ENCODE measurements at regions not wholly inside any gene's neighbourhood (a gene's known extent, or its start where the extent isn't known, plus 50 kb on each side); places are given as distances from the start of the nearest gene placed in this dataset.

DNA sequence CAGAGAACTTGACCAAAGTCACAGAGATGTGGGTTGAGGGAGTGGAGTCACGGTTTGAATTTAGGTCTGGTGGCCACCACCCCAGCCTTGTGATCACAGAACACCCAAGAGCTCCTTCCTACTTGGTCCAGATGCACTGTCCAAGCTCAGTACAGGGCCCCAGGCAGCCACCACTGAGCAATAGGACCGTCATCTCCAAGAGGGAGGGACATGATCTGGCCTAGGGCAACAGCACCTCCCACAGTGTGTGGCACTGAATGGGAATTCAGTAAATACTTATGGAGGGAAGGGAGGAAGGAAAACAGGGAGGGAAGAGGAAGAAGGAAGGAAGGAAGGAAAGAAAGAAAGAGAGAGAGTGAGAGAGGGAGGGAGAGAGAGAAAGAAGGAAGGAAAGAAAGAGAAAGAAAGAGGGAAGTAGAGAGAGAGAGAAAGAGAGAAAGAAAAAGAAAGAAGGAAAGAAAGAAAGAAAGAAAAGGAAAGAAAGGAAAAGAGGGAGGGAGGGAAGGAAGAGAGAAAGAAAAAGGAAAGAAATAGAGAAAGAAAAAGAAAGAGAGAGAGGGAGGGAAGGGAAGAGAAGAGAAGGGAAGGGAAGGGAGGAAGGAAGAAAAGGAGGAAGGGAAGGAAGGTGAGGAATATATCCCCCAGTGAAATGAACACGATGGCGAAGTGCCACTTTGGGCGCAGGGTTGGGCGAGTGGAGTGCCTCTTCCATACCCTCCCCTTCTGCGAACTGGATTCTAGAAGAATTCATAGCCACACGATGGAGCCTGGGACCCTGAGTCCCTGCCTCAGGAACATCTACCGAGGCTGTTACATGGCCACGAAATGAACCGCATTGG, 243.7 kb downstream of the TFAP2C start:
- no peak for DNase-seq (ENCODE audit: low spot score)
- Histone ChIP-seq H3K27me3 (no peaks in the 10 kb centered on the region), H3K4me1 (no peaks in the 10 kb centered on the region), H3K27ac (no peak overlapping the region), H3K36me3 (no peaks in the 10 kb centered on the region), H3K4me3 (no peak overlapping the region), H3K9me3 (peaks cover 0 to 12% of the 10 kb centered on the region in 2 donors)
- TF ChIP-seq, protein P1, sequence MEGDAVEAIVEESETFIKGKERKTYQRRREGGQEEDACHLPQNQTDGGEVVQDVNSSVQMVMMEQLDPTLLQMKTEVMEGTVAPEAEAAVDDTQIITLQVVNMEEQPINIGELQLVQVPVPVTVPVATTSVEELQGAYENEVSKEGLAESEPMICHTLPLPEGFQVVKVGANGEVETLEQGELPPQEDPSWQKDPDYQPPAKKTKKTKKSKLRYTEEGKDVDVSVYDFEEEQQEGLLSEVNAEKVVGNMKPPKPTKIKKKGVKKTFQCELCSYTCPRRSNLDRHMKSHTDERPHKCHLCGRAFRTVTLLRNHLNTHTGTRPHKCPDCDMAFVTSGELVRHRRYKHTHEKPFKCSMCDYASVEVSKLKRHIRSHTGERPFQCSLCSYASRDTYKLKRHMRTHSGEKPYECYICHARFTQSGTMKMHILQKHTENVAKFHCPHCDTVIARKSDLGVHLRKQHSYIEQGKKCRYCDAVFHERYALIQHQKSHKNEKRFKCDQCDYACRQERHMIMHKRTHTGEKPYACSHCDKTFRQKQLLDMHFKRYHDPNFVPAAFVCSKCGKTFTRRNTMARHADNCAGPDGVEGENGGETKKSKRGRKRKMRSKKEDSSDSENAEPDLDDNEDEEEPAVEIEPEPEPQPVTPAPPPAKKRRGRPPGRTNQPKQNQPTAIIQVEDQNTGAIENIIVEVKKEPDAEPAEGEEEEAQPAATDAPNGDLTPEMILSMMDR (IDR thresholded peaks at IDR 0.05), result no peak

GRCh38 chr20:56873836-56874235, 244.7 kb downstream of the TFAP2C start:
- no peak for DNase-seq (ENCODE audit: low spot score)
- TF ChIP-seq, protein P1 (IDR thresholded peaks at IDR 0.05), result no peak
- no peaks in the 10 kb centered on the region for H3K4me1 ChIP-seq
- peaks cover 0 to 5% of the 10 kb centered on the region in 2 donors for H3K9me3 ChIP-seq
- H3K27me3 ChIP-seq, result no peaks in the 10 kb centered on the region
- H3K4me3 ChIP-seq, result no peak overlapping the region
- no peak overlapping the region for H3K27ac ChIP-seq
- H3K36me3 ChIP-seq, result no peaks in the 10 kb centered on the region

DNA sequence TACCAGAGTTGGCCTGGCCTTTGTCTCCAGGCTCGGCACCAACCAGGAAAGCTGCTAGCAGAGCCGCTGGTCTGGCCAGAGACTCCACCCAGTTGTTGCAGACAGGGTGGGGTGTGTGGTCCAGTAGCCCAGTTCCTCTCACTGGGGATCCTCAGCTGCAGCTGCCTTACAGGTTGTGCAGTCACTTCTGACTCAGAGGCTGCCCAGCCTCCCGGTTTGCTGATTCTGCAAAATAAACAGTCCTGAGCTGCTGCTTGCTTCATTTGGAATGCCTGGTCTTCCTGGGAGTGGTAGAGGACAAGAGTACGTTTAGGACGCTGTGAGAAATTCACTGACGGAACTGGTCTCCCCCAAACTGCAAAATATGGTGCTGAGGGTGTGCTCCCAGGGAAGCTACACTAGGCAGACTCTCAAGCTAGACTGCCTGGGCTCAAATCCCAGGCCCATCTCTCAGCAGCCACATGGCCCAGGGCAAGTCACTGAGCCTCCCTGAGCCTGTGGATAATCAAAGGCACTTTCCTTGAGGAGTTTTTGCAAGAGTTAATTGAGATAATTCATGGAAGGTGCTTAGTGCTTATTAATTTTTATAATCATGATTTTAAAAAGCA, 246.1 kb downstream of the TFAP2C start:
- TF ChIP-seq, protein P1 (IDR thresholded peaks at IDR 0.05), result no peak
- no peaks in the 10 kb centered on the region for H3K27me3 ChIP-seq

GRCh38 chr20:56875803-56876202, 246.7 kb downstream of the TFAP2C start:
- DNase-seq (ENCODE audit: low spot score), result no peak
- H3K27ac ChIP-seq, result no peak overlapping the region
- TF ChIP-seq, protein P1 (IDR thresholded peaks at IDR 0.05), result no peak
- no peaks in the 10 kb centered on the region for H3K4me1 ChIP-seq
- H3K9me3 ChIP-seq, result peaks cover 0 to 5% of the 10 kb centered on the region in 2 donors
- no peaks in the 10 kb centered on the region for H3K36me3 ChIP-seq
- H3K27me3 ChIP-seq, result no peaks in the 10 kb centered on the region
- no peak overlapping the region for H3K4me3 ChIP-seq

More for the DNA sequence above, 246.1 kb downstream of the TFAP2C start:
- Histone ChIP-seq H3K9me3 (peaks cover 0 to 5% of the 10 kb centered on the region in 2 donors), H3K27ac (no peak overlapping the region), H3K4me1 (no peaks in the 10 kb centered on the region), H3K4me3 (no peak overlapping the region), H3K36me3 (no peaks in the 10 kb centered on the region)
- no peak for DNase-seq (ENCODE audit: low spot score)

DNA sequence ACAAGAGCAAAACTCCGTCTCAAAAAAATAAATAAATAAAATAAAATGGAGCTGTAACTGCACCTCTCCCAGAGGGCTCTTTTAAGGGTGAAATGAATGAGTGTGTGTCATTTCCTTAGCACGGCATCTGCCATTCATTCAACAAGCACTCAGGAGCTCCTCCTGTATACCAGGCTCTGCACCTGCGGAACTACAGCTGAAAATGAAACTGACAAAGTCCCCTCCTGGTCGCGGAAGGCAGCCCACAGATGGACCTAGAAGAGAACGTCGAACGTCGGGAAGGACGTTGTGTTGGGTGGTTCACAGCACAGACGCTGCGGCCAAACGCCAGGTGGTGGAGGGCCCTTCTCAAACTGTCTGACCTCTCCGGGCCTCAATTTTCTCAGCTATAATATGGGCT, 256.4 kb downstream of the TFAP2C start:
- DNase-seq (ENCODE audit: low spot score), result no peak
- TF ChIP-seq, protein P1 (IDR thresholded peaks at IDR 0.05), result no peak
- no peaks in the 10 kb centered on the region for H3K36me3 ChIP-seq
- no peaks in the 10 kb centered on the region for H3K27me3 ChIP-seq
- H3K27ac ChIP-seq, result no peak overlapping the region
- H3K4me3 ChIP-seq, result no peak overlapping the region
- no peaks in the 10 kb centered on the region for H3K9me3 ChIP-seq
- no peaks in the 10 kb centered on the region for H3K4me1 ChIP-seq
